ENCODE measurements at regions not wholly inside any gene's neighbourhood (a gene's known extent, or its start where the extent isn't known, plus 50 kb on each side); places are given as distances from the start of the nearest gene placed in this dataset.

- TF ChIP-seq POLR2A (IDR thresholded peaks at IDR 0.05) = no peak
- TF ChIP-seq CTCF (IDR thresholded peaks at IDR 0.05) = no peak
- no peak for TF ChIP-seq EP300 (IDR thresholded peaks at IDR 0.05)
Measured at GRCh38 chr3:15940641-15941040, 142.9 kb upstream of the ANKRD28 start.
